ENCODE measurements at regions not wholly inside any gene's neighbourhood (a gene's known extent, or its start where the extent isn't known, plus 50 kb on each side); places are given as distances from the start of the nearest gene placed in this dataset.

- no peak for DNase-seq (ENCODE audit: low spot score)
These were observed 190.6 kb downstream of the TTC8 start for GRCh38 chr14:89015016-89015415.

DNA sequence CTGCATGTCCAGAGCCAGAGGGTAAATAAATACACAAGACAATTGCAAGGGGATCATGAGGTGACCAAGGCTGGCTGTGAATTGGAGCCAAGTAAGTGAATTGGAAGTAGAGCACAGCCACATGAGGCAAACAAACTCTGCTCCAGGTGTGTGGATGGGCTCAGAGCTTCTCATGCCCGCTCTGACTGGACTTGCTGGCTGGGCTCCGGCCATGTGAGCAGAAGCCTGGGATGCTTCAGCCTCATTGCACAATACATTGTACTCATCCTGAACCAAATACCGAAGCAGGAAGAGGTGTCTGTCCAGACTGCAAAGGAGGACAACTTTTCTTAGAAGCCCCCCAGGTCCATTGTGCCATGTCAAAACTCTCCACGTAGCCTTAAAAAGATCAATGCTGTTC, 193.0 kb downstream of the TTC8 start:
- no peak for DNase-seq (ENCODE audit: low spot score)

DNA sequence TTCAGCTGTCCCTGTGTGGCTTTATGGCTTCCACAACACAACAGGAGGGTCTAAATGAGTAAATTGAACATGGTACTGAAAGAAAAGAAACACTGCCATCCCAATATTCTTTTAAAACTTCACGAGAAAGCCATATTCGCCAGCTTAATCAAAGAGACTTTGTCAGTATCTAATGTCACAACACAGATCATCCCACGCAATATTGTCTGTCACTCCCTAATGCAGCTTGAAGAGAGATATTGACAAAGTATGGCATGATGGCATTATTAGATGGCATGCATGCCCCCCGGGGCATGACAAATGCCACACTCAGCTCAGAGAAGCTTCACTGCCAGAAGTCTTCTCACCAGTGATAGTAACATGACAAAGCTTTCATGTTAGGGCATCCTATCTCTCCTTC, 197.8 kb downstream of the TTC8 start:
- no peak for DNase-seq (ENCODE audit: low spot score)

GRCh38 chr14:89024691-89025090, 200.2 kb downstream of the TTC8 start:
- no peak for DNase-seq (ENCODE audit: low spot score)

DNA sequence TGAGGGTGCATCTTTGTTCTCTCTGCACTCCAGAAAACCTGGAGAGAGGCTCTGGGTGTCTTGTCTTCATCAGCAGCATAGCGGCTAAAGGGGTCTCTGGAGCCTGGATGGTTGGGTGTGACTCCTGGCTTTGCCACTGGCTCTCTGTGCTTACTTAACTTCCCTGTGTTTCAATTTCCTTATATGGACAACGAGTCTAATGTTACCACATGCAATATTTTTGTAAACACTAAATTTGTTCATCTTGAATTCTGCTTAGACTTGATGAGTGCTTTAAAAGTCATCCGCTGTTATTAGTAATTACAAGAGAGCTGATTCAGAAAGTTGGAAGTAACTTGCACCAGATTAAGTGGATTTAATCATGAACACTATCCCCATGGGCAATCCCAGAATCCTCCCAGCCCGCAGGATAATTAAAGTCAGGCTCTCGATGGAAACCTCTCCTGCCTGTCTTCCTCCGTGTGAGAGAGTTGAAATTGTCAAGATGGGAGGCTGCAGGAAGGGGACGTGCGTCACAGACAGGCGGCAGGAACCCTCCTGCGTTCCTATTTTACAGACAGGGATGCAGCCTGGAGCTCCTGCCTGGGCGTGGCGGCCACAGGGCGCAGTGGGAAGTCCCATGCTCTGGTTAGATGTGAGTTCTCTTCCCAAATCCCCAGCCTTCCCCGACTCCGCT, 201.2 kb downstream of the TTC8 start:
- DNase-seq (ENCODE audit: low spot score) = no peak

GRCh38 chr14:89027097-89027740, 202.8 kb downstream of the TTC8 start:
- DNase-seq (ENCODE audit: low spot score) = no peak

DNA sequence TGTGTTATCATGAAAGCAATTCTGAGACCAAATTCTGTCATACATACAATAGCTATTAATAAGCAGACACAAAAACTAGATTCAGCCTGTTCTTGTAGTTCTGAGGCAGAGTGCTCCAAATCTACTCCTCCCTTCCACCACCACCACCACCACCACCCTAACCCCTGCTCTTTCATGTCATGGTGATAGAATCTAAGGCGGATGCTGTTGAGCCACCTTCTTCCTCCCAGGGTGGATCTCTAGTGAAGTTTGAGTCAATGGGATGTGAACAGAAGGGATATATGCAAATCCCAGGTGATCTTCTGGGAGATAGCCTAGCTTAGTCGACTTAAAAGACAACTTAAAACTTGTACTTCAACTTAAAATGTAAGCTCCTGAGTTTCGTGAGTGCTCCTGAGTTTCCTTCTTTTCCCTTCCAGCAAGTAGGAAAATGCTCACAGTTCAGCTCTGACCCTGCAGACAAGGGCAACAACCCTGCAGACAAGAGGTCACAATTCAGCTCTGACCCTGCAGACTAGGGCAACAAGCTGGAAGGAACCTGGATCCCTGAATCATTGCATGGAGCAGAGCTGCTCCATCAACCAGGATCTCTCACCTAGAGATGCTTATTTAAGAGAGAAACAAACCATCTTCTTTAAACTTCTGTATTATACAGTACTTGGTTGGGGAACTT, 204.1 kb downstream of the TTC8 start:
- no peak for DNase-seq (ENCODE audit: low spot score)

- no peak for DNase-seq (ENCODE audit: low spot score)
These were observed 205.7 kb downstream of the TTC8 start for GRCh38 chr14:89029961-89030694.

DNA sequence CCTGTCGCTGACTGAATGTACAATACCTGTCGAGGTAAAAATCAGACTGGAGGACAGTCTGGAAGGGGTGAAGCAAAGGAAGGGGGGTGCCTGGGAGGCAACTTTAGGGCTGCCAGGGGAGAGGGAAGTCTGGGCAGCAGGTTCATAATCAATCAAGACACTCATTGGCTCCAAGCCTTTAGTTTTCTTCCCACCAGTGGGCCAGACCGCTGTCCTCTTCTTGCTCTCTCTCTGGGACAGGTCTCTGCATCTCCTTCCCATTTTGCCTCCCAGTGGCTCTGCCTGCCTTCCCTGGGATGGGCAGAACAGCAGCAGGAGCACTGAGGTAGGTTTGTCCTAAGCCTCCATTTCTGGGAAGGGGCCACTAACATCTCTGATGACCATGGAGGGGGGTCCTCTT, 206.5 kb downstream of the TTC8 start:
- no peak for DNase-seq (ENCODE audit: low spot score)

- DNase-seq (ENCODE audit: low spot score) = no peak
These were observed 207.7 kb downstream of the TTC8 start for GRCh38 chr14:89032086-89032649.

GRCh38 chr14:89033756-89034155, 209.3 kb downstream of the TTC8 start:
- no peak for DNase-seq (ENCODE audit: low spot score)

- DNase-seq (ENCODE audit: low spot score) = no peak
These were observed 211.9 kb downstream of the TTC8 start for GRCh38 chr14:89036371-89036770.

GRCh38 chr14:89037065-89037464, 212.6 kb downstream of the TTC8 start:
- DNase-seq (ENCODE audit: low spot score) = no peak

- no peak for DNase-seq (ENCODE audit: low spot score)
These were observed 215.6 kb downstream of the TTC8 start for GRCh38 chr14:89040080-89040459.

- peak; percentile 72 for DNase-seq (ENCODE audit: low spot score)
These were observed 216.2 kb downstream of the TTC8 start for GRCh38 chr14:89040460-89041256.

DNA sequence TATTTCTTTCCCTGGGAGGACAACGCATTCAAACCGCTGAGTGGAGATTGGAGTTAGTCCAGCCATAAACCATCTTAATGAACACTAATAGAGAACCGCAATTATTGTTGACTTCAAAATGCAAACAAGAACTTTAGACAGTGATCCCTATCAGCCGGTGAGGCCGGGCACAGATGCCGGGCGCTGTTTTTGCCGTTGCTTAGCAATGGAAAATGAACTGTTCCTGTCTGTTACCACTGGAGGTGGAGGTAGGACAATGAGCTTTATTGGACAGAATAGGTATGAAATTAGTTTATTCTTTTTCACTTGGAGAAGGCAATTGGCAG, 216.8 kb downstream of the TTC8 start:
- DNase-seq (ENCODE audit: low spot score) = peak; percentile 6

- DNase-seq (ENCODE audit: low spot score) = no peak
These were observed 217.6 kb downstream of the TTC8 start for GRCh38 chr14:89042021-89042420.

DNA sequence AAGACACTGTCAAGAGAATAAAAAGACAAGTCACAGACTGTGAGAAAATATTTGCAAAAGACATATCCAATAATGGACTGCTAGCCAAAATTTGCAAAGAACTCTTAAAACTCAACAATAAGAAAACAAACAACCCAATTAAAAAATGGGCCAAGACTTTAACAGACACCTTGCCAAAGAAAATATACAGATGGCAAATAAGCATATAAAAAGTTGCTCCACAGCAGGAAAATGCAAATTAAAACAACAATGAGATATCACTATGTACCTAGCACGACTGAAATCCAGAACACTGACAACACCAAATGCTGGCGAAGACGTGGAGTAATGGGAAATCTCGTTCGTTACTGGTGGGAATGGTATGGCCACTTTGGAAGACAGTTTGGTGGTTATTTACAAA, 228.9 kb downstream of the TTC8 start:
- no peak for DNase-seq (ENCODE audit: low spot score)

DNA sequence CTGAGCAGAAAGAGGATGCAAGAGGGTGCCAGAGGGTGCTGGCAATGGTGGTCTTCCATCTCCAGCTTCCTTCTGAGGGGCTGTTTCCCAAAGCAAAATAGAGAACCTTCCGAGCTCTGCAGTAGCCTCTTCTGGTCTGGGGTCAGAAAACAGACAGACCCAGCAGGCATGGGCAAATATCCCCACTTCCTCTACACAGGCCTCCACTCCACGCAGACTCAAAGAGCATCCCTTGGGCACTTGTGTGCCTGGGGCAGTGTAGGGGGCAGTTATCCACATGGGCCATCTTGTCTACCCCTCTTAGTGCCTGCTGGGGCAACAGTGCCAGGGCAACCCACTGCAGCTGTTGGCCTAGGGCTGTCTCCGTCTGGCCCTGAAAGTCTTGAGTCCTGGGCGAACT, 231.9 kb downstream of the TTC8 start:
- DNase-seq (ENCODE audit: low spot score) = no peak

DNA sequence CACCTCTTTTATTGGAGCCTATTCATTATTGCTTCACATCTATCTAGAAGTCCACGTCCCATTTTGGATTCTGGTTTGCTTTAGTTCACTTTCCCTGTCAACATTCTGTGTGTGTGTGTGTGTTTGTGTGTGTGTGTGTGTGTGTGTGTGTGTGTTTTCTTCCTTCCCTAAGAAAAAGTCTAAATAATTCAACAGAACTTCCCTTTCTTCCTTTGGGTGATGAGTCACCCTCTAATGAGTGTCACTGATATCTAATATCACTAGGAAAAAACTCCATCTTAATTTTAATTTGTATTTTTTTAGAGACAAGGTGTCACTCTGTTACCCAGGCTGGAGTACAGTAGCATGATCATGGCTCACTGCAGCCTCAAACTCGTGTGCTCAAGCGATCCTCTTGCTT, 234.2 kb downstream of the TTC8 start:
- DNase-seq (ENCODE audit: low spot score) = no peak

DNA sequence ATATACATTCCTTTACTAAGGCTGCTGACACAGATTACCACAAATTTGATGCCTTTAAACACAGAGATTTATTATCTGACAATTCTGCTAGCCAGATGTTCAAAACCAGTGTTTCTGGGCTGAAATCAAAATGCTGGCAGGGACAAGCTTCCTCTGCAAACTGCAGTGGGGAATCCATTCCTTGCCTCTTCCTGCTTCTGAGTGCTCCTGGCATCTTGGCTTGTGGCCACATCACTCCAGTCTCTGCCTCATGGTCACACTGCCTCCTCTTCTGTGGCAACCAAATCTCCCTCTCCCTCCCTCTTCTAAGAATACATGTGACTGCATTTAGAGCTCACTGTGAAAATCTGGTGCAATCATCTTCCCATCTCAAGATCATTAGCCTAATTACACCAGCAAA, 235.7 kb downstream of the TTC8 start:
- no peak for DNase-seq (ENCODE audit: low spot score)

DNA sequence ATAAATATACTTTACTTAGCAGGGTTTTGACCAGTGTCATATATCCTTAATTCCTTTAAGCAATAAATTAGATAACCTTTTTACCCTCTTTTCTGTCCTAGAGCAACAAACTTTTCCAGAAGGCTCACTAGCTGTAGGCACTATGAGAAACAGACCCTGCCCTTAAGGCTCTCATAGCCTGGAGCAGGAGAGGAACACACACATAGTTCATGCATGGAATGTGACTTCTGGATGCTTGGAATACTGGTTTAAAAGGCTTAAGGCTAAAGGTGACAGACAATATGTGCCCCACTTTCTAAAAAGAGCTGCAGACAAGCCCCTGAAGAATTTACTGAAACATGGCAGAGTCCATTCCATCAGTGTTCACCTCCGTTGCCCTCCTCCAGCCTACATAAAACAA, 237.2 kb downstream of the TTC8 start:
- DNase-seq (ENCODE audit: low spot score) = no peak

Measured in A172 (cell line).